GM21515 (cell line): ENCODE measurements at regions not wholly inside any gene's neighbourhood (a gene's known extent, or its start where the extent isn't known, plus 50 kb on each side); places are given as distances from the start of the nearest gene placed in this dataset.
"Not testable (repeated sequence)": the region's sequence is repeated elsewhere in the genome, so short reads cannot be mapped to it uniquely, and the experiment has no call there.

ENCODE experiments used
- ATAC-seq: cut with Tn5 transposase; IDR thresholded peaks from one replicate; pipeline ENCODE4 v1.9.1; 2021; ENCODE audit not compliant: unreplicated experiment

DNA sequence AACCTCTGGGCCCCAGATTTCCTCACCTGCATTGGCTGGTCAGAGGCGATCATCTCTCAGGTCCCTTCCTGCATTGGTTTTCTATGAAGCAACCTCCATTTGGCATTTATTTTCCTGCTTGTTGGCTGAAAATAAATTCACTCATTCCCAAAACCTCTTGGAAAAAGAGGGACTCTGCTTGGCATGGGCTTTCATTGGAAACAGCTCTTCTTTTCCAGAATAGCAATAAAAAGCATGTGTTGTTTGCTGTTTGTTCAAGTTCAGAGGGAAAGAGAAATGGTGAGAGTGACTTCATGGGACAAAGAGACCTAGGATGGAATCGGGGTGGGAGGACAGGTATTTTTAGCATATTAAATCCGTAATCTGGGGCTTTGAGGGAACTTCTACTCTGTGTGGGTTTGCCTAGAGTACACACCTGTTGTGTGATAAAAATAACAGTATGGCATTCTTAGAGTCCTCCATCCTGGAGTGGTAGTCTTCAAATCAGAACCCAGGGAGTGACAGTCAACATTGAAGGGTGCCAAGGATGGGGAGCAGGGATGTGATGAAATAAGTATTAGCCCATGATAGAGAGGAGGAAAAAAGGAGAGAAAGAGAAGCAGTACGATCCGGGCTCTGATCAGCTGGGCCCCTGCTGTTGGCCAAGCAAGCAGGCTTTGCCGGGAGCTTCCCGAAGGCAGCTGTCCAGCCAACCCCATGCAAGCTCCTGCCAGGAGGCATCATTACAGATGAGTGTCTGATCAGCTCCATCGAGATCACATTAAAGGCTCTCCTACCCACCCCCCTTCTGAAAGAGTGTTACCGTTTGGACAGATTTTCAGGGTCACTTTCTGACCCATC is 131.9 kb upstream of the NFIA start:
- no peak for ATAC-seq

- ATAC-seq: no peak
Observed at GRCh38 chr1:60949826-60950197, 132.5 kb upstream of the NFIA start.

- no peak for ATAC-seq
Observed at GRCh38 chr1:60949154-60949825, 133.1 kb upstream of the NFIA start.

DNA sequence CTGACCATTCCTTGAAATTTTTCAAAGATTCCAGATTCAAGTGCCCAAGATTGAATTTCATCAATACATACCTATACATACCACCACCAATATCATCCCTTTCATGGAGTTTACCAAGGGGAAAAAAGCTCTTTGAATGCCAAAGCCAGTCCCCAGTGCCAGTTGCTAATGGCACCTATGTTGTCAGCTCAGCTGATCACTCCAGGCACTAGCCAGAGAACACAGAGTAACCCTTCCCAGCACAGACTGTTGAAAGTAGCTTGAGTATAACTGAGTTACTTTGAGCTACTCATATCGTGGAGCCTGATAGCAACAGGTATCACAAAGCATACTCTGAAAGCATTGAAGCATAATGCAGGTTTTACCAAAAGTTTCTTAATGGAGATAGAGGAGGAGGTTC is 133.9 kb upstream of the NFIA start:
- no peak for ATAC-seq

DNA sequence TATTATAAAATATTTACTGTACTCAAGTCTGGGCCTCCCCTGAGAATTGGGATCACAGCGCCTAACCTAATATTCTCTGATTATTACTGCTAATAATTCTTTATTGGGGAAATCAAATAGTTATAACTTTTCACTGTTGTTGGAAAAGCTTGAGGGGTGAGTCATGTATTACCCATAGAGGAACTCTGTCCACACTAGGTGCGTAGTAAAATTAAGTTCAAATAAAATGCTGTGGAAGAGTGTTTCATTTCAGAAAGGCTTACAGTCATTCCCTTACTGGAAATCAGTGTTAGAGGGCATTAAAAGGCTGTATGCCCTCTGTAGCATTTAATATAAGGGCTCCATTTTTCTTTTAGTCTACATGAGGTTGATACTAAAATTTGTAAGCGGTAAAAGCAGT is 135.0 kb upstream of the NFIA start:
- ATAC-seq: no peak

DNA sequence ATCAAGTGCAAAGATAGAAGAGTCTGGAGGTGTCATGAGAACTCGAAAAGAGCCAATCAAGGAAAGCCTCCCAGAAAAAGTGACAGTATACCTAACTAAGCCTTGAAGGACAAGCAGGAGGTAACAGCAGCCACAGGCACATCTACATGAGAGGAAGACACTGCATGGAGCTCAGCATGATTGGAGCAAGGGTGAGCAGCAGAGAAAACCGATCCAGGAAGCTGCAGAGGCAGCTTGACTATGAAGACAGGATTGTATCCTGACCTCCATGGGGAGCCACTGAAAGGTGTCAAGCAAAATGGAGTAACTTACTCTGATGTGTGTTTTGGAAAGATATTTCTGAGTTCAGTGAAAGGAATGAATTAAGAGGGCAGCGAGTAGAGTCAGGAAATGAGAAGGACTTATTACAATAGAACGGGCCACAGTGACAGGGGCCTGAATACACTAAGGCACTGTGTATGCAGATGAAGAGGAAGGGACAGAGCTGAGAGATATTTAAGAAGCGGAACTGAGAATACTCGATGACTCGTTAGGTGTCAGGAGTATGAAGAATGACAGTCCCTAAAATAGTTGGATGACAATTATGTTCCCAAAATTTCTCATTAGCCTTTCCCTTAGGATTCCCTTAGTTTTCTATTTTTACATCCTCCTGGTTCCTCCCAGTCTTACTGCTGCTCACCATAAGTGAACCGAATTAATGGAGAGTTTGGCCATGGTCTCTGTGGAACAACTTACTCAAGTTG is 139.3 kb upstream of the NFIA start:
- ATAC-seq: no peak

GRCh38 chr1:60942291-60942690 is 140.1 kb upstream of the NFIA start:
- no peak for ATAC-seq

DNA sequence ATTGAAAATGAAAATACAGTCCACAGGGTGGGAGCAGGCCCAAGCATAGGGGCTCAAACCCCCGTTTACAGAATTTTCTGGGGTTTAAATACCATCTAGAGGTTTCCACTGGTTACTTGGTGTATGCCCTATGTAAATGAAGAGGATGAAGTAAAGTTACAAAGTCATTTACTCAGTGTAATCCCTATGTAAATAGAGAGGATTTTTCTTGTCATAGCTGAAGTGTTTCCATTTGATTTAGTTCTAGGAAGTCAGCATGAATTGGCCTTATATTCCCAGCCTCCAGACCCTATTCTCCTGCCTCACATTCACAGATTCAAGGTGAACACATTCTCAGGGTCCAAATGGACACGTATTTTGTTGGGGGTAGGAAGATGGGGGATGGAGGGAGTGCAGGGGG is 141.7 kb upstream of the NFIA start:
- not testable (repeated sequence) for ATAC-seq

- ATAC-seq: no peak
Observed at GRCh38 chr1:60937720-60938119, 144.6 kb upstream of the NFIA start.

DNA sequence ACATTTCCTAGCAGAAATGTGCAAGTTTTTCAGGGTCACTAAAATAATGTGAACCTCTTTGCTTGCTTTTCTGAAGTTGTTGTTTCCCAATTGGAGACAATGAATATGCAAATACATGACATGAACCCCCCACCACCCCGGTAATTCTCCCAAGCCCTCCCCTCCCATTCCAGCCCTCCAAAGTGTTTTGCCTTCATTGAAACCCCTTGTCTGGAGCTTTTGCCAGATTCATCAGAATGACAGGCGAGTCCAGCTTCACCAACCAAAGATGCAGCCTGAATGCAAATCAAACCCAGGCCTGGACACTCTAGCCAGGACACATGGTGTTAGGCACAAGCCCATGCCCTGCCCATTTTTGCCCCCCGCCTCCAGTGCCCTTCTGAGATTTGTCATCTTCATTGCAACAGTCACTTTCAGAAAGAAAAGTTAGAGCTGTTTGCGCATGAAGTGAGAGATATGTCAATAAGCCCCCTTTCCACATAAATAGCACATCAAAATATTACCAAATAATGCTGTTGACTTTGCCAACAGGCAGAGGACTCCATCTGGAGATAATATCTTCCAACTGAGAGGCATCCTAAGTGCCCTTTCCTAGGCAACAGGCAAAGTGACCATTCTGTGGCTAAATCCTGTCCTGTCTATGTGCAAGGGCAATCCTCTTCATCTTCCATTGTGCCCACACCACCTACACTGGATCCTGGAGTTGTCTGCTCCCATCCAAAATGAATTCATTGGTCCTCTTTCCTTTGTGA is 145.6 kb upstream of the NFIA start:
- ATAC-seq: no peak

DNA sequence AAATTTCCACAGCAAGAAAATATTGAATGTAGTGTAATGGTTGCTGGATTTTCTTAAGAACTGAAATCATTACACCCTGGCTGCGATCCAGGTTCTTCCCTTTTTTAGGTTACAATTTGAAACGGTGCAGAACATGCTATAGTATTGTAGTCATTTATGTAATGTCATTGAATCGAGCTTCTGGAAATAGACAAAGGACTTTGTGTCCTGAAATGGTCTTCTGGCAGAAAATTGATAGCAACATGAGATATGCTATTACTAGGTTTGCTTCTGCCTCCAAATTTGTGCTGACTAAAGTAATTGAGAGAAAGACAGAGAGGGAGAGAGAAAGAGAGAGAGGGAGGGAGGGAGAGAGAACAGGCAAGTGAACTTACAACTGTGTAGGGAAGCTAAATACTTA is 146.2 kb upstream of the NFIA start:
- ATAC-seq: no peak

DNA sequence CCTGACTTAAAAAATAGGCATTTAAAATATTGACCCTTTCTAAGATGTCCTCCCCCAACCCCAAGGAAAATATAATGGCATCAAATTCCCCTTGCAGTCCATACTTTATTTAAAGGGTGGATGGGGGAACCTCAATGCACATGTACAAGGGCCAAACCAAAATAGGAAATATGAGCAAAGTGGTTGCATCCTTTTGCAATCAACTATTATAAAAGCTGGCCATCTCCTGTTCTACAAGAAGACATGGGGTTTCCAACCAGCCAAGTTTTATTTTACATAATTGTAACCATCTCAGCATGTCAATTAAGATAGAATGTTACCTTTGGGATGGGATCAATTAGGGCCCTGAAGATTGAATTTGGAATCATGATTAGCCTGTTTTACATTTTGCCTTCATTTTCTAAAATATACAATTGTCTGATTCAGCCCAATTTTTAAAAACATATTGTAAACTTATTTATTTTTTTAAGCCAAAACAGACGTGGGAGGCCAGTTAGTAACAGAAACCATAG is 146.7 kb upstream of the NFIA start:
- ATAC-seq: no peak

DNA sequence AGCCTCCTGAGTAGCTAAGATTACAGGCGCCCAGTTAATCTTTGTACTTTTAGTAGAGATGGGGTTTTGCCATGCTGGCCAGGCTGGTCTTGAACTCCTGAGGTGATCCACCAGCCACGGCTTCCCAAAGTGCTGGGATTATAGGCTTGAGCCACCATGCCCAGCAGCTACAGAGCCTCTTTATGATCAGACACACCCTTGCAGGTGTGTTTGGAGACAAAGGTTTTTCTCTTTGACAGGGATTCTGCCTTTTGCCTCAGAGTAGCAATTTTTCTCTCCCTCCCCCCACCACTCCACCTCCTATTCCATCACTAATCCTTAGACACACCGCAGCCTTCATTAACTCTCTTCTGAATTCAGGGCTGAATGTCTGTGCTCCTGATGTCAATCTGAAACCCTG is 152.2 kb upstream of the NFIA start:
- ATAC-seq: no peak

DNA sequence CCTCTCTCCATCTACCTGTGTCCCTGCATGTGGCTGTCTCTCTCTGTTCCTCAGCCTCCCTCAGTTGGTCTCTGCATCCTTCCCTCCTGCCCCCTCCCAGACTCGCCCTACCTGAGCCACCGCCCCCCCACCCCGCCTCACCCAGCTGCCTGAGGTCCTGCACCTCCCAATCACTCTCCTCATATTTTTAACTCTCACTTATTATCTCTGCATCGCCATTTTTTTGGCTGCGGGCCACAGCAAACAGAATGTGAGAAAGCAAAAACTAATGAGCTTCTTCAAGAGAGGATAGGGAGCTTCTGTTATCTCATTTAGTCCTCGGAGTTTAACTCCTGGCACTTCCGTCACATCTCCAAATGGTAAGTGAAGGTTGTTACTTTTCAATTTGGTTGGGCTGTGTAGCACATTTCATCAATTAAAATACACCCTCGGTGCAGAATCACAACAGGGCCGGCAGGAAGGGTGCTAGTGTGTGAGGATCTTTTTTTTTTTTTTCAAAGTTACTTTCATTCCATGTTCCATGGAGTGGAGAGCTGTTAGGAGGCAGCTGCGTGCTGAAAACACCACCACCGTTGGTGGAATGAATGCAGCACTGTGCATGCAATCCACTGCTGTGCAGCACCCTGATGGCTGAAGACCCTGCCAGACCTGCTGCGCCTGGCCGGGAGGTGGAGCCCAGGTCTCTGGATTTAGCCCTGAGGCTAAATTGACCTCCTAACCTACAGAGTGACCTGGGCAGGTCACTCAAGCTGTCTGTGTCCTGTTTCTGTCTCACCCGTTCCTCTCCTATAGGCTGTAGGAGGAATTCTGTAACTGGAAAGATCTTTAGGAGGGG is 157.2 kb upstream of the NFIA start:
- no peak for ATAC-seq

DNA sequence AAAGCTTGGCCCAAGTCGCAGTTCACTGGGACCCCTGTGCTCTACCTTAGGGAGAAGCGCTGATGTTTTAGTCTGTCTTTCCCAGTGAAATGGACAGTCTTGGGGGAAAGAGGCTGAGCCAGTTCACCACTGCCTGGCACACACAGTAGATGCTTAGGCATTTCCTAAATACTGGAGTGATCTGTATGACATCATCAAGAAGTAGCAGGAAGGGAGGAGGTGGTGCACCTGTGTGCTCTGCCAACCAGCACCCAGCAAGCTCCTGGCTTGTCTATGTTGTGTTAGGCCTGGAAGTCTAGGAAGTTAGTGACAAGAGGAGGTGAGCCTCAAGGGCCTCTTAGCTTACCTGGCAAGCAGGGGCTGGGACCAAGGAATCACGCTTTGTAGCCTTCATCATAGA is 158.2 kb upstream of the NFIA start:
- ATAC-seq: no peak

DNA sequence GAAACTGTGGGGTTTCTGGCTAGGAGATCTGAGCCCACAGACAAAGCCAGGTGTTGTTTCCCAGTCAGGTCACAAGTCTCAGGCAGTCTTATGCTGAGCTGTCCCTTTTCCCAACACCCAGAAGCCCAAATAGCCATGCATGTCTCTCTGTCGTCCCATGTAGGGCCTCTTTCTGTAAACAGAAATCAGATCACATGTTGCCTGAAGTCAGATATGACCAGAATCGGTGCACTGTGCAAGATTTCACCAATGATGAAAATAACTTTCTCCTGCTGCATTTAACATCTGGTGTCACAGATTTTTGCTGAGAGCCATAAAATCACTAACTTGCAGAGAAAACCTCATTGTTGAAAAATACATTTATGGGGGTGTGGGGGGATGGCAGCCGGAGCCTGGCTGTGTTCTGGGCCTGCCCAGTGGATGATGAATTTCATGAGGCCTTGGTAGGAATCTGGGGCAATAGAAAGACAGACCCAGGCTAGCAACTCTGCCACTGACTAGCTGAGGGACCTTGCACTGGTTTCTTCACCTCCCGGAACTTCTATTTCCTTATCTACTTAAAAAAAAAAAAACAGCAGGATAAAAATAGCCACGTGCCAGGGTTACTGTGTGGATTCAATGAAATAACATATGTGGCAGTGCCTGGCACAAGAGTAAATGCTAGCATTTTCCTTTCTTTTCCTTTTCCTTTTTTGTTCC is 158.8 kb upstream of the NFIA start:
- no peak for ATAC-seq

DNA sequence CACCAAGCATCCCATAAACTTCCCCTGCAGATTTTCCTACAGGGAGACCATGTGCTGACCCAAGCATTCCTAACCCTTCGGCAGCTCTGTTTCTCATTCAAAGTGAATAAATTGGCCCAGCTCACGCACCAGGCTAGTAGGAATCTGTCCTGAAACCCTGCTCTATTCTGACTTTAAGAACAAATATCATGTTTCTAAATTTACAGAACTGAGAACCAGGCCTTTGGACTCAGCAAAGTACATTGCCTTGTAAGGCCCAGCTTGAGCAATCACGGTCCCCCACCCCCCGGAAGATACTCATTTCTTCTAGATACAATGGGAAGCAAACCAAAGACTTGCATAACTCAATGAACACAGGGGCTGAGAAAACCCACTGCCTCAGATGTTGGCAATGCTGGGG is 160.1 kb upstream of the NFIA start:
- no peak for ATAC-seq

GRCh38 chr1:60921175-60921574 is 161.2 kb upstream of the NFIA start:
- no peak for ATAC-seq

DNA sequence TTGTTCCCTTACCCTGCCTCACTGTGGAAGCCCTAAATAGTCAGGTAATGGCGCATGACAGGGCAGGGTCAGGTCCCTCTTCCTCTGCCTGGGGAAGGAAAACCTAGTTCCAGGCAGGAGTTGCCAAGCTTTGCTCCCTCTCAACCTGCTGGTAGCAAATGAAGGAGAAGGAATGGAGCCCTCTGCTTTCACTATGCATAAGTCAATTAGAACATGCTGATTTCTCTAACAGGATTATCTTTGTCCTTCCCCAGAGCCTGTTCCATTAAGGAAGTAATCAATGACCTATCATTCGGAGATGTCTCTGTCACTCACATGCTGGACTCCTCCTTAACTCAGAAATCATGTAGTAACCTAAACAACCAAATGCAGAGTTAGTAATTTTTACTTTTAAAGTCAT is 161.8 kb upstream of the NFIA start:
- no peak for ATAC-seq

DNA sequence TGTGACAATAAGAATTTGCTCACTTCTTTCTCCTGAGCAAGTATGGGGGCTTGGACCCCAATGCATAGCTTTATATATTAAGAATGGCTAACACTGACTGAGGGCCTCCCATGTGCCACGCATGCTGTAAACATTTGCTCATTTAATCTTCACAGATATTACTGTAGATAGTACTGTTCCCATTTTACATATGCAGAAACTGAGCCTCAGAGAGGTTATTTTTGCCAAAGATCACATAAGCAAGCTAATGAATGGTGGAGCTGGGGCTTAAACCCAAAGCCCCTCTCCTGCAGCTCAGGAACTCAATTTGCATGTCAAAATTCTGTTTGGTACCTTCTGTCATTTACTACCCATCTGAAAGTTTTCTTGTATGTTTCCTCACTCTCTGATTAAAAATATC is 163.5 kb upstream of the NFIA start:
- no peak for ATAC-seq
